HG02763 (cell line): ENCODE measurements at regions not wholly inside any gene's neighbourhood (a gene's known extent, or its start where the extent isn't known, plus 50 kb on each side); places are given as distances from the start of the nearest gene placed in this dataset.
"Not testable (repeated sequence)": the region's sequence is repeated elsewhere in the genome, so short reads cannot be mapped to it uniquely, and the experiment has no call there.

Source experiments
- ATAC-seq: cut with Tn5 transposase; IDR thresholded peaks from one replicate; pipeline ENCODE4 v1.9.1; 2021; ENCODE audit warnings: mild to moderate bottlenecking, moderate library complexity; ENCODE audit not compliant: unreplicated experiment

DNA sequence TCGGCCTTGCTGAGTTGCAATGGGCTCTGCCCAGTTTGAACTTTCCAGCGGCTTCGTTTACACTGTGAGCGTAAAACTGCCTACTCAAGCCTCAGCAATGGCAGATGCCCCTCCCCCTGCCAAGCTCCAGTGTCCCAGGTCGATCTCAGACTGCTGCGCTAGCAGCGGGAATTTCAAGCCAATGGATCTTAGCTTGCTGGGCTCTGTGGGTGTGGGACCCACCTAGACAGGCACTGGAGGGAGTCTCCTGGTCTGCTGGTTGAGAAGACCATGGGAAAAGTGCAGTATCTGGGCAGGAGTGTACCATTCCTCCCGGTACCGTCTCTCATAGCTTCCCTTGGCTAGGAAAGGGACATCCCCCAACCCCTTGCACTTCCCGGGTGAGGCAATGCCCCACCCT is 88.2 kb downstream of the KLHL28 start:
- no peak for ATAC-seq

DNA sequence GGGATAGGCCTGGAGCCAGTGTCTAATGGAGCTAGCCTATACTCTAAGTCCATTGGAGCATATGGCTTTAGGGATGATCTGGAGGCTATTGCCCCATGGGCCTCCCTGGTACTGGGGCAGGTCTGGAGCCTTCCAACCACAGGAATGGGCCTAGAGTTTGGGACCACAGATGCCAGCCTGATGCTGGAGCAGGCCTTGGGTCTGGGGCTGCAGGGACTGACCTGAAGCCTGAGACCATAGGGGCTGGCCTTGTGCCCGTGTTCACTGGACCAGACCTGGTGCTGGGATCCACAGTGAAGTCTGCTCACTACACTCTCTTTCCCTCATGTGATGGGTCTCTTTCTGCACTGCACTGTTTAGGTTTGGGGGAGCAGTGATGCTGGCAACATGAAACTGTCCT is 95.0 kb downstream of the KLHL28 start:
- ATAC-seq: no peak

DNA sequence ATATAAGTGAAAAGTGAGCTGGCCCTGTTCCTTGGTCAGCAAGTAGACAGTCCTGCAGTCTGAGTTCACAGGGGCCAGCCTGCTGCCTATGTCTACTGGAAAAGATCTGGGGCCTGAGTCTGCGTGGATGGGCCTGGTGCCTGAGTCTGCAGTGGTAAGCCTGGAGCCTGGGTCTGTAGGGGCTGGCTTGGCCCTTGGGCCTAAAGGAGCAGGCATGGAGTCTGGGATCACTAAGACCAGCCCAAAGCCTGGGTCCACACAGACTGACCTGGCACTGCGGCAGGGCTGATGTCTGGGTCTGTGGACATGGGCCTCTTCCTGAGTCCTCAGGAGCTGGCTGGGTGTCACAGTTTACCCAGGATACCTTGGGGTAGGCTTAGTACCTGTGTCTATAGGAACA is 95.4 kb downstream of the KLHL28 start:
- ATAC-seq: no peak

DNA sequence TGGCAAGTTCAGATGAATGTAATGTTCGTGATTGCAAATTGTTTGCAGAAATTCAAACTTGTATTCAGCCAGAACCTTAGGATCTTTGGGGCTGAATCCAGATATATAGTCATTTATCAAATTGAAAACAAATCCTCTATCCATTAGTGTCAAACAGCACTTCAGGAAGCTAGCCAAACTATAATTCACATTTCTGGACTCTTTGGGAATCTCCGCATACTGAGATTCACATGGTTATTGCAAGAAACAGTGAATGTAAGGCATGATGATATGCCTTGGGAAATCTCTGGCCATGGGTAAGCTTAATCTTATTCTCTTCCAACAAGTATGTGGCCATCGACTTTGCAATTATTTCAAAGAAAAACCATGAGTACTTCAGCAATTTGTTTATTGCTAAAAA is 98.5 kb downstream of the KLHL28 start:
- no peak for ATAC-seq

DNA sequence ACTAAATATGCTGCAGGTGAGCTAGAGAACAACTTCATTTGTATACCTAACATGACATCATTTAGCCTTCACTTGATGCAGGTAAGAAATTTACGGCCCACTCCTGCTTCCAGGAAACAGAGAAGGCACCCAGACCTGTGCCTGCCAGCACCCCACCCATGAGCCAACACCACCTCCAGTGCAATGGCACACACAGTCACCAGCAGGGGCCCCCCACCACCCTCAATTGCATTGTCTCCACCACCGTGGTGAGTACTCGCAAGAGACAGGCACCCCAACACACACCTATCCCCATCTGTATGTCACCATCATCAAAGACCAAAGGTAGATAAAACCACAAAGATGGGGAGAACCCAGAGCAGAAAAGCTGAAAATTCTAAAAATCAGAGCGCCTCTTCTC is 107.6 kb downstream of the KLHL28 start:
- ATAC-seq: no peak

DNA sequence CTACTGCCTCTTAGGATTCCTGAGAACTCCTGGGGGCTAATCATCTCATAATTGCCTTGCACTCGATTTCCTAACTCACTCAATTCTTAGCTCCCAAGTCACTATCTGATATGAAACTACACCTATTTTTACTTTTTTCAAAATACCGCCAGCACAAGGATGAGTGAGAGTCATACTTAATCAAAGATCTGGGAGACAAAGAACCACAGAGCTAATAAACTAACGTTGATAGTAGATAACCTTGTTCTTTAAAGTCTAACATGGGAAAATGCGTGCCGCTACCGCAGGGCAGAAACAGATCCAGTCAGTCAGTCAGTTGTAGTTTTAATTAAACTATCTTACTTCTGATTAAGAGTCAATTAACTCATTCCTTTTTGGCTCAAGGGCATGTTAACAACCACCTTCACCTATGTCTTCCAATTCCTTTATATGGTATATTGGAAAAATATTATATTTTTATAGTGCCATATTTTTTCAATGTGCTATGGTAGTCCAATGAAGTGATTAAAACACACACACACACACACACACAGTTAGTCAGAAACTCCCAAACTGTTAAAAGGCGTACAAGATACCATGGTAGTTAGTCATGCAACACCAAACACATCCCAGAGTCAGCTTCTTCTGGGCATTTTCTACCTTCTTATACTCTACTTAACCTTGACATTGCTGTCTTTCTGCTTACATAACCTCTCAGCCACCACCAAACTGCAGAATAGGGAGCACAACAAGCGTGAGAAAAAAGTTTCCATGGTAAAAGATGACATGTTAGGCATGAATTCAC is 114.0 kb downstream of the KLHL28 start:
- no peak for ATAC-seq

DNA sequence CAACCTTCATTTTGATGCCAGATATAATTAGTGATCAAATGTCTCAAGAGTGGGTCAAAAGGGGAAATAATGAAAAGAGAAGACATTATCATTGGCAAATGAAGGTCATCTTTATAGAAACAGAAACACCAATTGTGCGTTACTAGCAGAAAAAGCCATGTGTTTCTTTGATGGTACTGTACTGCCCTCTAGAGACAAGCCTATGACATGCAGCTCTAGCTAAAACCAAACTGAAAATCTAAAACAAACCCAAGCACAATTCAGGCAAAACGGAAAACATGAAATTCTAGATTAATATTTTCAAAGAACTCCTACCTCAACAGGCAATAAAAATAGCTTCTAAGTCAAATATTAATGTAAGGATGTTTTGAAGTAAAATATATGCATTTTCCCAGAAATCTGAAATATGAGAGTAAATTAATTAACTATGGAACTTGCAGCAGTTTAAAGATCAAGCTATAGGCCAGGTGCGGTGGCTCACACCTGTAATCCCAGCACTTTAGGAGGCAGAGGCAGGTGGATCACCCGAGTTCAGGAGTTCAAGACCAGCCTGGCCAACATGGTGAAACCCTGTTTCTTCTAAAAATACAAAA is 115.4 kb downstream of the KLHL28 start:
- peak; percentile 56 for ATAC-seq

DNA sequence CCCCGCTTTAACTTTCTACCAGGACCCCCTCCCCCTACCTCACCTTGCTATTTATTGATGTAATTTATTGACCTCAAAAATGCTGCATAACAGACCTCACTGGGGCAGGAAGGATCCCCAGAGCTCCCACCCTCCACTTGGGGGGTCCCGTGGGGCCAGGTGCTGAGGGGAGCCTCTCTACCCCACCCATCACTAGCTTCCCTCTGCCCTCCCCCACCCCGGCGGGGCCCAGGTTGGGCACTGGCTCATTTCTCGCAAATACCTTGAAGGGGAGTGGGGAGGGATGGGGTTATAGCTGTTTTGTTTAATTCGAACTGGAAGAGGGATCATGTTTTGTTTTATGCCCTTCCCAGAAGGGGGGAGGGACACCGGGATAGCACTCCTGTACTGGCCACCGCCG is 125.8 kb downstream of the KLHL28 start:
- ATAC-seq: not testable (repeated sequence)

DNA sequence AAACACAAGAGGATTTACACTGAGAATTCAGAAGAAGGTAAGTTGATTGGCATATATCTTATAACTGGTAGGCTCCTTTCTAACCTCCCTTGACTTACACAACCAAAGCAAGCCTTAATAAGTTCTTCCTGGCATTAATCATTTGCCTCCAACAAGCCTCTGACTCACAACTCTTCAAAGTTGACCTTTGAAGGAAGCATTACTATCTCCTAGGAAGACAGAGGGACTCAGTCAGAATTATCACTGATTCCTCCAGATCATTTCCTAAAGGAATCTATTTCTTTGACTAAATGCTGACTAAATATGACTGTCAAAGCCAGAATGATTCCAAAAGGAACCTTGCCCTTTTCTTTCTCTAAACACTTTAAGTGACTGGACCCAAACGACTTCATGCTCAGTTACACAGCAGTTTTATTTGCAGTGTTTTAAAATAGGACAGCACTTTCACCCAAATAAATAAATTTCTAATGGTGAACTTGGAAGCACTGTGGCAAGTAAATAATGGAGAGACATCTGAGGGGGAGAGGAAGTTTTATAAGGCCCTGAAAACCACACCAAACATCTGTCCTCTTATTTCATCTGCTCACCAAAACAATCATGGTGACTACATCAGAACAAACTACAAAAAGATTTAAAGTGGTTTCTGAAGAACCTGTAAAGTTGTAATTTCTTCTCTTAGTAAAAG is 128.2 kb downstream of the KLHL28 start:
- no peak for ATAC-seq

DNA sequence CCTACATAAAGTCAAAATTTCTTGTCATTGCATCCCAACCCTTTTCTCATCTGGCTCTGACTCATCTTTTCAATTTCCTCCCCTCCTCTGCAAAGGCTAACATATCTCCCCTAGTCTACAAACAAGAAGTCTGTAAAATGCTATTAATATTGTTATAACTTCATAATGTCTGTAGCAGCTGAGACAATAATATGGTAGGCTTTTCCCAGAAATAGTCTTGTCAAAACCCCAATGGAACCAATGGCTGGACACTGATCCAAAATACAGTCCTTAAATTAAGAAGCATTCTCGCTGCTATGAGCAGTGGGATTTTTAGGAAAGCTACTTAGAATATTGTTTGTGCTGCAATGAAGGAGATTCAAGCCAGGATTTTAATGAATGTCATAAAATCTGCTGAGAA is 131.4 kb downstream of the KLHL28 start:
- no peak for ATAC-seq

DNA sequence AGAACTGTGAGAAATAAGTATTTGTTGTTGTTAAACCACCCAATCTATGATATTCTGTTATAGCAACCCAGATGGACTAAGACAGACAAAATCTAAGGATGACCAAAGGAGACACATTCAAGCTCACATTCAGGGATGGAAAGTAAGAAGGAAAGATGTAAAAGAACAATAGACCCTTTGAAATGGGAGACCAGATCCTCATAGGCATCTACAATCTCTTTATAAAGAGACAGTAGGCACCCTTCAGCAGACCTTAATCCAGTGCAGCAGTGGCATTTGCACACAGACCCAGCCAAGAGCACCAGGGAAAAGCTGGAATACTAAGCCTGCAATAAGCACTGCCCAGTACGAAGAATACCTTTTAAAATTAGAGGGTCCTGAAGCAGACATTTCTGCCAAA is 132.7 kb downstream of the KLHL28 start:
- ATAC-seq: no peak

DNA sequence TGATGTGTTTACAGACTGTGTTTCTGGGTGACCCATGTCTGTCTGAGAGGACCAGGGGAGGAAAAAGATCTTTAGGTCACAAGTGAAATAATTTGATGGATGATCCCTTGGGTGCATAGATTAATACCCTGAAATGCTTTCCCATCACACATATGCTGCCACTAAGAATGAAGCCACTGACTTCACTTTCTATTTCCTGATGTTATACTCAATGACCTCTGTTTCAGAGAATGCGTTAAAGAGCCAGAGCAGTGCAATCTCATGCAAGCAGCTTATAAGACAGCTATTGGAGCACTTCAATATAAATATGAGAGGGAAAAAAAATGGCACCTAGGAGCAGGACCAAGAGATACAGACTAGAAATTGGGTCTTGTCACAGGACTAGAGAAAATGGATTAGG is 133.7 kb downstream of the KLHL28 start:
- ATAC-seq: no peak

DNA sequence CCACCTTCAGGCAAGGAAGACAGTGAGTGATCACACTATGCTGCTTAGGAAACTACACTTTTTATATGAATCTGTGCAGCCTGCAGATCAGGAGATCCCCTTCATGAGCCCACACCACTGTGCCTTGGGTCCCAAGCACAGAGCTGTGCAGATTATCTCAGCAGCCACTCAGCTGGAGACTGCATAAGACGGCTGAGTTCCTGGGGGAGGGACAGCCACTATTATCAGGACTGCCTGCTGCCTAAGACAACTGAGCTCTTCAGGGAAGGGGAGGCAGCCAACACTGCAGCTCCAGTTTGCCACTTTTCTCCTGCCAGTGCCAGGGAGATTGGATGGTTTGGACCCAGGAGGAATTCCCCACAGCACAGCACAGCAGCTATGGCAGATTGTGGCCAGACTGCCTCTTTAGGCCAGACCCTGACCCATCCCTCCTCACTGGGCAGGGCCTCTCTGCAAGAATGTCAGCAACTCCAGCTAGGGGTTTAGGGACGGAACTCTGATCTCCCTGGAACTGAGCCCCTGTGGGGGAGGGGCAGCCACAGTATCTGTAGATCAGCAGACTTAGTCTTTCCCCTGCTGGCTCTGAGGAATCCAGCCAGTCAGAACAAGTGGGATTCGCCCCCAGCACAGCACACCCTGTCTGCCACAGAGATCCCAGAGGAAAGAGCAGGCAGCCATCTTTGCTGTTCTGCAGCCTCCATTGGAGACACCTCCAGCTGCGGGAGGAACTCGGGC is 141.3 kb downstream of the KLHL28 start:
- ATAC-seq: no peak

DNA sequence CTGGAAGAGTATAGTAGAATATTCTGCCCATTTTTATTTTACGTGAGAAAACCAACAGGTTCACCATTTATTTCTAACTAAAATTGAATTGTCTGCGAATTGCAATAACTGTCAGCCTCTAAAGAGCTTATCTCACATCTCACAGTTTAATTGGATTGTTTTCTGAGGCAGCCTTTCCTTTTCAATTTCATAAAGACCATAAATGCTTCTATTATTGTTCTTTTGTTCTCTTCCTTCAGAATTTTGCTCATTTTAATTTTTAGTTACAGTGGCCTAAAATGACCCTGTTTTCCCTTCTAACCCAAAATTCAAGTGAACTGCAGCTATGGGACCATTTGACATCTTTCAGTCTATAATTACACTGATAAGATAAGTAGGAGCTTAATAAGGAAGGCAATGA is 147.6 kb downstream of the KLHL28 start:
- no peak for ATAC-seq

DNA sequence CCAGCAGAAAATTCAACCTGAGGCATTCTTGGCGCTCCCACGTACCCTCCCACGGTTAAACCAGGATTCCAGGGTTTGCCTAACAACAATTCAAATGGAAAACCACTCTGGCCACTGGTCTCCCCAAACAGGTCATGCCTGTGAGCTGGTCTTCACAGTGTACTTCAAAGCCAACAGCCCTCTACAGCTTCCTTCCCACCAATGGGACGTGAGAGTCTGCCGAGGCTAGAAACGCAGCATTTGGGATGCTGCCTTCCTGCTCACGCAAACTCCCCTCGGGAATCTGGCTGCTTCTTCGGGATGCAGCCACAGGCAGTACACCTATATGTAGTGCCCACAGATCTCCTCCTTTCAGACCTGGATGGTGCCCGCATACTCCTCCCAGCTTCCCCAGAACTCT is 149.1 kb downstream of the KLHL28 start:
- ATAC-seq: no peak

DNA sequence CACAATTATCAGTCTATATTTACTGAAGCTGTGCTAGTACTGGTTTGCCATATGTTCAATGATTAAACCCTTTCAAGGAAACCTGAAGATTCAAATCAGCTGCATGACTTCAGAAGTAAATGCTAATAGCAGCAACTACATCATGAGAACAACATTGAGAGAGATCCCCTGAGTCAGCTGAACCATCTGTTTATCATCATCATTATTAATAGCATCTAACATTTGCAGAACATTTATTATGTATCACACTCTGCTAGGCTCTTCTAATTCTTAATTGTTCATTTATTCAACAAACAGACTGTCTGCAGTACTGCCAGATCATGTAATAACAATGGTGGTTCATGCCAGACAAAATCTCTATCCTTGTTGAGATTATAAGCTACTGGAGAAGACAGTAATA is 157.4 kb downstream of the KLHL28 start:
- ATAC-seq: no peak

DNA sequence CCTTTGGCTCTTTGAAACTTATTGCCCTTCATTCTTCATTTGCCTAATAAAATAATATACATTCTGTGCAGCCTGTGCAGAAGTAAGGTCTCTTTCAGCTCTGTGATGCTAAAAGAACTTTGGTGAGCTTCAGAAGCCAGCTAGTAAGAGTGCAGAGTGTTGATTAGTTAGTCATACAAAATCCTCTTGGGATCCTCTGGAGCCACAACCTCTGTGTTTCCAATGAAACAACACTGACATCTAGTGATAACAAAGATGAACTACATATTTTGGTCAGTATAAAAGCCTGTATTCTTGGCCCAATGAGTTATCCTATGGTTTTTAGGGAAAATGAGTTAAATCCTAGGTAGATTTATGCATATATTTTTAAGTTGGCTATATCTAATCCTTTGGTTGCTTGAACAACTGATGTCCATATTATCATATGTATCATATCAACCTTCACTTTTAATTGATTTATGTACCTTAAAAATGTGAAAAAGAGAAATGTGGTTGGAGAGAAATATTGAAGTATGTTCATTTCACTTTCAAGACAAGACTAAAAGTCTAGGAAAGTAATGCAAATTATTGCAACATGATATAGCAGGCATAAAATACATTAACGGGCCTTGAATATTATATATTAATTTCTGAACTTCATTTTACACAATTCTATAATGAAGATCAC is 158.4 kb downstream of the KLHL28 start:
- ATAC-seq: peak; percentile 58

DNA sequence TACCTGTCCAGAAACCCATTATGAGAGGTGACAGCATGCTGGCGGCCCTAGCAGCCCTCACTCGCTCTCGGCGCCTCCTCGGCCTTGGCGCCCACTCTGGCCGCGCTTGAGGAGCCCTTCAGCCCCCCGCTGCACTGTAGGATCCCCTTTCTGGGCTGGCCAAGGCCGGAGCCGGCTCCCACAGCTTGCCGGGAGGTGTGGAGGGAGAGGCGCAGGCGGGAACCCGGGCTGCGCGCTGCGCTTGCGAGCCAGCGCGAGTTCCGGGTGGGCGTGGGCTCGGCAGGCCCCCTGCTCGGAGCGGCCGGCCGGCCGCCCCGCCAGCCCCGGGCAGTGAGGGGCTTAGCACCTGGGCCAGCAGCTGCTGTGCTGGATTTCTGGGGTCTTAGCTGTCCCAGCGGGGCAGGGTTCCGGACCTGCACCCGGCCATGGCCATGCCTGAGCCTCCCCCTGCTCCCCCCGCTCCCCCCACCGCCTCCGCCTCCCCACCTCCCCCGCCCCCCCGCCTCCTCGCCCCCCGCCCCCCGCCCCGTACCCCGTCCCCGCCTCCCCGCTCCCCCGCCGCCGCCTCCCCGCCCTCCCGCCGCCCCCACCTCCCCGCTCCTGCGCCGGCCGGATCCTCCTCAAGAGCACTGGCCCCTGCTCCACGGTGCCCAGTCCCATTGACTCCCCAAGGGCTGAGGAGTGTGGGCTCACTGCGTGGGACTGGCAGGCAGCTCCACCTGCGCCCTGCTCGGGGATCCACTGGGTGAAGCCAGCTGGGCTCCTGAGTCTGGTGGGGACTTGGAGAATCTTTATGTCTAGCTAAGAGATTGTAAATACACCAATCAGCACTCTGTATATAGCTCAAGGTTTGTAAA is 163.1 kb downstream of the KLHL28 start:
- no peak for ATAC-seq

DNA sequence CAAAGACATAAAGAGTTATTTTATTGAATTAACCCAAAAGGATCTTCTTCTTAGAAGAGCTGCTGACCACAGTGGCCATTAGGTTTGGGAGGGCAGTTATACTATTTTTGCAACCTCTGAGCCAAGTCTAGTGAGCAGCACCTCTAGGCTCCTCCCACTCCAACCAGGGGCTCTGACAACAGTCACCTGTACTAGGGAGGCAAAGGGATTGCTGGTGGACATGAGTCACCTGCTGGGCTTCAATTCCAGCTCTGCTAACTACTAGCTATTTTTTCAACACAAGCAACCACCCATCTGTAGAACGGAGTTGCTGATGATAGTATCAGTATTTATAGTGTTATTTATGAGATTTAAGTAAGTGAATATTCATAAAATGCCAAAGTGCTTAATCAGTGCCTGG is 166.0 kb downstream of the KLHL28 start:
- no peak for ATAC-seq

DNA sequence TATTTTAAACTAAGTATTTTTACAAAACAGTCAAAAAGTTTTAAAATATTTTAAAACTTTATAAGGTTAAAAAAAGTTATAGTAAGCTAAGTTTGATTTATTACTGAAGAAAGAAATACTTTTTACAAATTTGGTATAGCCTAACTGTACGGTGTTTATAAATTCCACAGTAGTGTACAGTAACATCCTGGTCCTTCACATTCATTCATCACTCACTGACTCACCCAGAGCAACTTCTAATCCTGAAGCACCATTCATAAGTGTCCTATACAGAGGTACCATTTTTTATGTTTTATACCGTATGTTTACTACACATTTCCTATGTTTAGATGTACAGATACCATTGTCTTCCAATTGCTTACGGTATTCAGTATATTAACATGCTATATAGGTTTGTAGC is 170.0 kb downstream of the KLHL28 start:
- no peak for ATAC-seq
